Fibroblast of the conjunctiva (primary cell): ENCODE measurements at regions not wholly inside any gene's neighbourhood (a gene's known extent, or its start where the extent isn't known, plus 50 kb on each side); places are given as distances from the start of the nearest gene placed in this dataset.
A peak's percentile ranks its signal among the peaks of the same experiment; 100 is the strongest.

ENCODE experiments used
- DNase-seq: peaks from one replicate; pipeline ENCODE4 v3.0.0-alpha.2; 2010; ENCODE audit warnings: low read depth

GRCh38 chr12:94062796-94063635 is 85.4 kb upstream of the PLXNC1 start:
- no peak for DNase-seq

DNA sequence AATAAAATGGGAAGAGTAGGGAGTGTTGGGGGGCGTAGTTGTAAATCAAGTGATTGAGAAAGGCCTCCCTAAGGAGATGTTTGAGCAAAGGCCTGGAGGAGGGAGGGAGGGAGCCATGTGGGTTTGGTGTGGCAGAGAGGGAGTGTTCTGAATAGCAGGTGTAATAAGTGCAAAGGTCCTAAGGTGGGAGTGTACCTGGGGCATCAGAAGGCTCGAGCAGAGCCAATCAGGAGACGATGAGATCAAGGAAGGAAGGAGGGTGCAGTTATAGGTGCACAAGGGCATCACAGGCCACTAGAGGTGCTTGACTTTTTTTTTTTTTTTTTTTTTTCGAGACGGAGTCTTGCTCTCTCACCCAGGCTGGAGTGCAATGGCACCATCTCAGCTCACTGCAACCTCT is 77.9 kb upstream of the PLXNC1 start:
- DNase-seq, result no peak

GRCh38 chr12:94071258-94071657 is 77.1 kb upstream of the PLXNC1 start:
- no peak for DNase-seq

GRCh38 chr12:94073441-94074051 is 74.8 kb upstream of the PLXNC1 start:
- no peak for DNase-seq

DNA sequence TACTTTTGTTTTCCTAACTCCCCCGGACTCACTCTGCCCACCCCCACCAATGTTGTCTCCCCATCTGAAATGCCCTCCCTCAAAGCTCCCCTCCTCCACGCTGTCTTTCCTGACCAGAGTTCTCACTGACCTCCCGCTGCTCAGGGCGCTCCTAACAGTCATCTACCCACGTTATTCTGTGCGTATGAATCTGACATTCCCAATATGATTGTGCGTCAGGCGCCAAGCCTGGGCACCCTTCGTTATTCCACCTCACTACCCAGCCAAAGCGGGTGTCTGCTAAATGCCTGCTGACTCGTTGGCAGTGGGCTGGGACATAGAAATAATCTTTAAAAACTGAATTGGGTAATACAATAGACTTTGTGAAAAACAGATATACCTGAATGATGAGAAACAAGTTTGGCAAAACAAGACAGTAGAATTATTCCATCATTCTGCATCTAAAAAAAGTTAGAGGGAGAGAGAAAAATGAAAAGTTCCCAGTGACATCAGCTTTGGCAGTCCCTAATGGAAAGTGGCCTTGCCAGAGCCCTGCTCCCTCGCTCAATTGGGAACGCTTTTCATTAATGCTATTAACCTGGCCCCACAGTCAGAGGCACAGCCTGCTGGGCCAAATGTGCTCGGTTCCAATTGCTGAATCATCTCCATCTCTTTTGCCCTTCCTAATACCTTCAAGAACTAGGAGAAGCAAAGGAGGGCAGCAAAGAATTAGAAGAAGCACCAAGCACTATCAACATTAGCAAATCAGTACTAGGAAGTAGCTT is 74.0 kb upstream of the PLXNC1 start:
- no peak for DNase-seq

GRCh38 chr12:94074980-94075629 is 73.3 kb upstream of the PLXNC1 start:
- peak; percentile 90 for DNase-seq

- no peak for DNase-seq
Measured at GRCh38 chr12:94077209-94077608, 71.2 kb upstream of the PLXNC1 start.

DNA sequence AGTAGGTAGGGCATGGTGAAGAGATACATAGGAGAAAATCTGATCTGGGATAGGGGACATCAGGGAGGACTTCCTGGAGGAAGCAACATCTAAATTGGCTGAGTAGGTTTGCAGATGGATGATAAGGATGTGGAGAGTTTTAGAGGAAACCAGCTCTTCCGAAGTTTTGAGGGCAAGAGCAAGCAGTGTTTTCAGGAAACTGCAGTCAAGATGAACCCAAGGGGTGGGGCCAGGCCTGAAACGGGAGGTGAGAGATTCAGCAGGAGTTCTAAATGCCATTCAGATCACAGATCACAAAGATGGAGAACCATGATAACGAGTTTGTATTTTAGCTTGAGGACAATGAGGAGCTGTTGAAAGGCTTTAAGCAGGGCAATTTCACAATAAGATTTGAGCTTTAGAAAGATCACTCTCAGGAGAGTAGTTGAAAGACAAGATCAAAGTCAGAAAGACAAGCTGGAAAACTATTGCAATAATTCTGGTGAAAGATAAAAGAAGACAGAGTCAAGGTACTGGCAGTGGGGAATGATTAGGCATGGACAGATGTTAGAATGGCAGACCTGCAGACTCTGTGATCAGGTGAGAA is 70.1 kb upstream of the PLXNC1 start:
- no peak for DNase-seq

DNA sequence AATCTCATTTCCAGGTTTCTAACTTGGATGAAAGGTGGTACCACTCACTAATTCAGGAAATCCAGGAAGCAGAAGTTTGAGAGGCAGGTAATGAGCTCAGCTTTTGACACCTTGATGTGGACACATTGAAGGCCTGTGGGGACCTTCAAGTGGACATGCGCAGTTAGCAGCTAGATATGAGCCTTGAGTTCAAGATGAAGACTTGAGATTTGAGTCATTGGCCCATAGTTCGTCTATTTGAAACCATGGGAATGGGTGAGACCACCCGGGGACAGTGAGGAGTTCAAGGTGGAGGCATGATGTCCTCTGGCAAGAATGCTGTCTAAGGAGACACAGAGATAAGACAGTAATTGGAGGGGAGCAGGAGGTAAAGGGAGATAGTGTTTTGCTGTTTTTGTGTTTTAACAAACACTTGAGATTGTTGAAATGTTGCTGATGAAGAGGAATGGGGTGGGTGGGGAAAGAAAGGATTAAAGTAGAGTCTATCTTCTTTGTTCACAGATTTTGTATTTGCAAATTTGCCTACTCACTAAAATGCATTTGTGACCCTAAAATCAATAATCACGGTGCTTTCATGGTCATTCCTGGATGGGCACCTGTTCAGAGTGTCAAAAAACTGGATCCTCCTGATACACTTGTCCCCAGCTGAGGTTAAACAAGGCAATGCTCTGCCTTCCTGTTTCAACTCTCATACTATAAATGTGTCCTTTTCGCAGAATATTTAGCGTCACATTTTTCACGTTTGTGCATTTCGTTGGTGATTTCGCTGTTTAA is 69.5 kb upstream of the PLXNC1 start:
- no peak for DNase-seq

GRCh38 chr12:94079566-94080340 is 68.6 kb upstream of the PLXNC1 start:
- no peak for DNase-seq

GRCh38 chr12:94080341-94081009 is 67.9 kb upstream of the PLXNC1 start:
- no peak for DNase-seq

- no peak for DNase-seq
Measured at GRCh38 chr12:94082690-94083089, 65.7 kb upstream of the PLXNC1 start.

- no peak for DNase-seq
Measured at GRCh38 chr12:94089891-94090290, 58.5 kb upstream of the PLXNC1 start.

DNA sequence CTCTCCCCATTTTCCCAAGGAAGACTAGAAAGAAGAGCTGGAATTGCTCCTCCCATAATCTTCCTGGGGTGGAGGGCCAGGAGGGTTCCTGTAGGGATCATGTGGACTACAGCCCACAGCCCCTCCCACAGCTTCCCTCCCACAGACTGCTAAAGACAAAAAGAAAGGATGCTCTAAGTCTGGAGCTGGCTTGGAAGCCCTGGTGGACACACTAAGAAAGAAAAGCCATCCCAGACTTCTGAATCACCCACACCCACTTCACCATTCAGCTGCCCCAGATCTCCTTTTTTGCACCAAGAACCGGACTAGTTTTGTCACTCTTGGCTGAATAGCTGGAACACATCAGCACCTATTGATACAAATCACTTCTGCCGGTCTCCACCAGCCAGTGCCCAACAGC is 56.8 kb upstream of the PLXNC1 start:
- DNase-seq, result no peak

- peak; percentile 89 for DNase-seq
Measured at GRCh38 chr12:94092516-94093241, 55.7 kb upstream of the PLXNC1 start.

DNA sequence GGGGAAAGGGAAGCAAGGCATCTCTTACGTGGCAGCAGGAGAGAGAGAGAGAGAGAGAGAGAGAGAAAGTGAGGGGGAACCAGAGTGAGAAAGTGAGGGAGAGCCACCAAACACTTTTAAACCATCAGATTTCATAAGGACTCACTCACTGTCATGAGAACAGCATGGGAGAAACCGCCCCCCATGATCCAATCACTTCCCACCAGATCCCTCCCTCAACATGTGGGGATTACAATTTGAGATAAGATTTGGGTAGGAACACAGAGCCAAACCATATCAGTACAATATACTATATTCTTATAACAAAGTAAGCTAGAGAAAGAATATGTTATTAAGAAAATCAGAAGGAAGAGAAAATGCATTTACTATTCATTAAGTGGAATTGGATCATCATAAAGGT is 53.7 kb upstream of the PLXNC1 start:
- no peak for DNase-seq

GRCh38 chr12:94095618-94096017 is 52.8 kb upstream of the PLXNC1 start:
- DNase-seq, result no peak

DNA sequence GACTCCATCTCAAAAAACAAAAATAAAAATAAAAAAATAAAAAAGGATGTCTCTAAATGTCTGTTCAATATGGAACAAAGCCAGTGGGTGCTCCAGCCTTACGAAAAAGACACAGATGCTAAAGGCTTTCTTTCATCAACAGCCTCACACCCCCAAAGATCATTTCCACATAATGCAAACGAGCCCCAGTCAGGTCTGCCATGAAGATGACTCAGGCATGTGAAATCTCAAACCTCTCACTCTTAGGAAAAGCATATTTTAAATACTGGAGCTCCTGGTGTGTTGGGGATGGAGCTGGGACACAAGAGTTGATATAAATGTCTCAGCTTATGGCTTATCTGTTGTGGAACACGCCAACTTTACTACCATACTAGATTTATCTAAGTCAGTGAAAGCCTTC is 49.9 kb upstream of the PLXNC1 start:
- peak; percentile 38 for DNase-seq
